Panc1 (cell line): ENCODE measurements at regions not wholly inside any gene's neighbourhood (a gene's known extent, or its start where the extent isn't known, plus 50 kb on each side); places are given as distances from the start of the nearest gene placed in this dataset.

ENCODE experiments used
- ATAC-seq: fragments of 200-7000 bp; cut with Tn5 transposase; 2 replicates; pipeline ENCODE4 v1.9.1; 2020; ENCODE audit warnings: mild to moderate bottlenecking, moderate library complexity
- BruUV-seq: library from RNA; stranded (reverse); fragments of 400-500 nt; replicated peaks from 2 replicates; lab custom pipeline; 2021; lab: Mats Ljungman, UMichigan
- CTCF ChIA-PET: fragments of 300-600 bp; sonication (Branson Sonifier 250); formaldehyde crosslinking; loops from one replicate; lab custom pipeline; 2022; ENCODE audit warnings: antibody characterized with exemption; lab: Charles Lee
- POLR2A ChIA-PET: fragments of 300-600 bp; sonication (Branson Sonifier 250); formaldehyde crosslinking; loops from one replicate; lab custom pipeline; 2022; ENCODE audit warnings: antibody characterized with exemption; lab: Charles Lee
- DNase-seq: peaks from one replicate; pipeline ENCODE4 v3.0.0-alpha.2; 2010; ENCODE audit warnings: low read depth, low spot score
- H3K27ac ChIP-seq: 2 replicates; pipeline ENCODE4 v1.5.1; 2011; ENCODE audit warnings: mild to moderate bottlenecking, low read length, inconsistent platforms
- H3K27me3 ChIP-seq: fragments of 200-500 bp; sonication (Bioruptor generic); 2 replicates; pipeline ENCODE4 v1.6.0; 2014; ENCODE audit warnings: low read length, inconsistent platforms; ENCODE audit not compliant: control insufficient read depth, insufficient read depth
- H3K36me3 ChIP-seq: fragments of 200-500 bp; sonication (Bioruptor generic); 2 replicates; pipeline ENCODE4 v1.5.1; 2014; ENCODE audit warnings: inconsistent platforms, mild to moderate bottlenecking, low read length, moderate library complexity; ENCODE audit not compliant: control insufficient read depth, insufficient read depth
- H3K4me1 ChIP-seq: 2 replicates; pipeline ENCODE4 v1.5.1; 2011; ENCODE audit warnings: inconsistent platforms, mild to moderate bottlenecking, low read length, moderate library complexity; ENCODE audit not compliant: control insufficient read depth, insufficient read depth
- H3K4me3 ChIP-seq, 2 experiments: 2 replicates each; pipeline ENCODE4 v1.5.1; 2011 to 2012; ENCODE audit warnings: low read depth in 2 of 2, low read length in 2 of 2, mild to moderate bottlenecking in 2 of 2, inconsistent platforms in 1 of 2, moderate library complexity in 1 of 2
- H3K9me3 ChIP-seq: fragments of 200-500 bp; sonication (Bioruptor generic); 2 replicates; pipeline ENCODE4 v1.5.1; 2014; ENCODE audit warnings: low read depth, mild to moderate bottlenecking, inconsistent platforms, low read length, moderate library complexity; ENCODE audit not compliant: control insufficient read depth, insufficient read depth
- POLR2AphosphoS5 ChIP-seq: IDR thresholded peaks from 2 replicates; pipeline ENCODE4 v1.6.1; 2012; ENCODE audit warnings: mild to moderate bottlenecking, low read depth, low read length, moderate library complexity
- SIN3A ChIP-seq: IDR thresholded peaks from 2 replicates; pipeline ENCODE4 v1.6.1; 2012; ENCODE audit warnings: low read depth, mild to moderate bottlenecking, low read length, moderate library complexity, borderline replicate concordance; ENCODE audit not compliant: insufficient read depth
- TCF7L2 ChIP-seq: IDR thresholded peaks from 2 replicates; pipeline ENCODE4 v1.6.1; 2011; ENCODE audit warnings: mild to moderate bottlenecking, low read depth, low read length, inconsistent platforms
- in situ Hi-C: cut with HindIII; loops from 2 replicates; pipeline ENCODE4 v1.10.0; 2016; ENCODE audit warnings: low sequenced_read_pairs, low pct_unique_long_range_greater_than_20kb
- intact Hi-C: fragments of 100-400 bp; cut with micrococcal nuclease; formaldehyde crosslinking; loops from one replicate; pipeline ENCODE4 v1.10.0; 2022; ENCODE audit not compliant: unreplicated experiment
- TF ChIP-seq, protein P1 (sequence below), 2 experiments: IDR thresholded peaks; 2 replicates each; pipeline ENCODE4 v1.6.1; 2011 to 2012; ENCODE audit warnings: low read depth in 2 of 2, control low read depth in 1 of 2, low read length in 1 of 2, mild to moderate bottlenecking in 1 of 2, moderate library complexity in 1 of 2; ENCODE audit not compliant: insufficient read depth in 1 of 2
- TF ChIP-seq, protein P2 (sequence below): fragments of 450-650 bp; IDR thresholded peaks from 2 replicates; pipeline ENCODE4 v1.5.1; 2017; ENCODE audit warnings: mild to moderate bottlenecking

DNA sequence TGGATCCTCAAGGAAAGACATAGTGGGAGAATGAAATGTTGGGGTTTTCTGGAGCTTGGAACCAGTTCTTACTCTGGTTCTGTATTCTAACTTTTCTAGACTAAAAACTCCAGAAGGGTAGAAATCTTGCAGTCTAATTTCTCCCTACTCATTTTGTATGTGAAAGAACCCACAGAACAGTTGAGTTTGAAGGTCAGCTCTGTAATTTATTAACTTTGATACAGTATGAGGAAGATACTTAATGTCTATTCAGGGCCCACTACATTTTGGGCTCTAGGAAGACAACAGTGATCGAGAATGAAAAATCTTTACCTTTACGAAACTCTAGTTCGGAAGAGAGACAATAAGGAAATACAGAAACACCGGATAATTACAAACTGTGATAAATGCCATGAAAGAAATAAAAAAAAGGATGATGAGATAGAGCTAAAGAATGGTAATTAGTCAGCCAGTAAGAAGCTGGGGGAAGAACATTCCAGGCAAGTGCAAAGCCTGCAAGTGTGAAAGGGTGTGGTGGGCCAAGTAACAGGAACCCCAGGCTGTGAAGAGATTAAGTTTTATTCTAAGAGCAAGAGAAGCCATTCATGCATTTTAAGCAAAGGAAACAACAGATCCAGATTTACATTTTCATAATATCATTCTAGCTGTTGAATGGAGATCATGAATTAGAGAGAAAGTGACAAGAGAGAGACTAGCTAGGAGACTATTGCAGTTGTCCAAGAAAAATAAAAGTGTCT is 159.9 kb upstream of the HMCN1 start:
- in situ Hi-C loops (no loop called here), intact Hi-C loops (no loop called here)
- no TSS peak for BruUV-seq
- DNase-seq = no peak
- CTCF ChIA-PET = no interaction called here
- TF ChIP-seq, protein P1, sequence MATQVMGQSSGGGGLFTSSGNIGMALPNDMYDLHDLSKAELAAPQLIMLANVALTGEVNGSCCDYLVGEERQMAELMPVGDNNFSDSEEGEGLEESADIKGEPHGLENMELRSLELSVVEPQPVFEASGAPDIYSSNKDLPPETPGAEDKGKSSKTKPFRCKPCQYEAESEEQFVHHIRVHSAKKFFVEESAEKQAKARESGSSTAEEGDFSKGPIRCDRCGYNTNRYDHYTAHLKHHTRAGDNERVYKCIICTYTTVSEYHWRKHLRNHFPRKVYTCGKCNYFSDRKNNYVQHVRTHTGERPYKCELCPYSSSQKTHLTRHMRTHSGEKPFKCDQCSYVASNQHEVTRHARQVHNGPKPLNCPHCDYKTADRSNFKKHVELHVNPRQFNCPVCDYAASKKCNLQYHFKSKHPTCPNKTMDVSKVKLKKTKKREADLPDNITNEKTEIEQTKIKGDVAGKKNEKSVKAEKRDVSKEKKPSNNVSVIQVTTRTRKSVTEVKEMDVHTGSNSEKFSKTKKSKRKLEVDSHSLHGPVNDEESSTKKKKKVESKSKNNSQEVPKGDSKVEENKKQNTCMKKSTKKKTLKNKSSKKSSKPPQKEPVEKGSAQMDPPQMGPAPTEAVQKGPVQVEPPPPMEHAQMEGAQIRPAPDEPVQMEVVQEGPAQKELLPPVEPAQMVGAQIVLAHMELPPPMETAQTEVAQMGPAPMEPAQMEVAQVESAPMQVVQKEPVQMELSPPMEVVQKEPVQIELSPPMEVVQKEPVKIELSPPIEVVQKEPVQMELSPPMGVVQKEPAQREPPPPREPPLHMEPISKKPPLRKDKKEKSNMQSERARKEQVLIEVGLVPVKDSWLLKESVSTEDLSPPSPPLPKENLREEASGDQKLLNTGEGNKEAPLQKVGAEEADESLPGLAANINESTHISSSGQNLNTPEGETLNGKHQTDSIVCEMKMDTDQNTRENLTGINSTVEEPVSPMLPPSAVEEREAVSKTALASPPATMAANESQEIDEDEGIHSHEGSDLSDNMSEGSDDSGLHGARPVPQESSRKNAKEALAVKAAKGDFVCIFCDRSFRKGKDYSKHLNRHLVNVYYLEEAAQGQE (IDR thresholded peaks at IDR 0.05; ENCODE audit: insufficient read depth in 1 of 2, low read depth in 2 of 2, low read length in 1 of 2) = no peak
- TF ChIP-seq TCF7L2 (no peak), POLR2AphosphoS5 (no peak), SIN3A (no peak)
- TF ChIP-seq, protein P2, sequence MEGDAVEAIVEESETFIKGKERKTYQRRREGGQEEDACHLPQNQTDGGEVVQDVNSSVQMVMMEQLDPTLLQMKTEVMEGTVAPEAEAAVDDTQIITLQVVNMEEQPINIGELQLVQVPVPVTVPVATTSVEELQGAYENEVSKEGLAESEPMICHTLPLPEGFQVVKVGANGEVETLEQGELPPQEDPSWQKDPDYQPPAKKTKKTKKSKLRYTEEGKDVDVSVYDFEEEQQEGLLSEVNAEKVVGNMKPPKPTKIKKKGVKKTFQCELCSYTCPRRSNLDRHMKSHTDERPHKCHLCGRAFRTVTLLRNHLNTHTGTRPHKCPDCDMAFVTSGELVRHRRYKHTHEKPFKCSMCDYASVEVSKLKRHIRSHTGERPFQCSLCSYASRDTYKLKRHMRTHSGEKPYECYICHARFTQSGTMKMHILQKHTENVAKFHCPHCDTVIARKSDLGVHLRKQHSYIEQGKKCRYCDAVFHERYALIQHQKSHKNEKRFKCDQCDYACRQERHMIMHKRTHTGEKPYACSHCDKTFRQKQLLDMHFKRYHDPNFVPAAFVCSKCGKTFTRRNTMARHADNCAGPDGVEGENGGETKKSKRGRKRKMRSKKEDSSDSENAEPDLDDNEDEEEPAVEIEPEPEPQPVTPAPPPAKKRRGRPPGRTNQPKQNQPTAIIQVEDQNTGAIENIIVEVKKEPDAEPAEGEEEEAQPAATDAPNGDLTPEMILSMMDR = no peak
- ATAC-seq = no peak
- H3K4me1 ChIP-seq = no peaks in the 10 kb centered on the region
- H3K27ac ChIP-seq = no peak overlapping the region
- no peaks in the 10 kb centered on the region for H3K9me3 ChIP-seq
- H3K4me3 ChIP-seq = no peak overlapping the region
- POLR2A ChIA-PET = no interaction called here
- no peaks in the 10 kb centered on the region for H3K36me3 ChIP-seq
- no peaks in the 10 kb centered on the region for H3K27me3 ChIP-seq

DNA sequence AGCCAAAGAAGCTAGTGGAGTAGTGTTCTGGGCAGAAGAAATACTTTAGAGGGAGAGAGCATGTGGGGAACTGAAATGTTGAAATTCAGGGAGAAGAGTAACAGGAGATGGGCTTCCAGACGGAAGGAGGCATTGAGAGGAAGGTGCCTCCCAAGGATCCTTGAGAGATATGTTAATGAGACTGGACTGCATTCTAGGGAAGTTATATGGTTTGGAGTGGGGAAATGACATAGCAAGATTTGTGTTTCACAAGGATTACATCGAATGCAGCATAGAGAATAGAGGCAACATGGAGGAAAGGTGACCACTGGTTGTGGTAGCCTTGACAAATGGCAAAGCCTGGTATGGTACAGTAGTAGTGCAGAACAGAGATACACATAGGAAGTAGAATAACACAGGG is 160.5 kb upstream of the HMCN1 start:
- Histone ChIP-seq H3K9me3 (no peaks in the 10 kb centered on the region), H3K27me3 (no peaks in the 10 kb centered on the region), H3K4me3 (no peak overlapping the region), H3K4me1 (no peaks in the 10 kb centered on the region), H3K36me3 (no peaks in the 10 kb centered on the region), H3K27ac (no peak overlapping the region)
- in situ Hi-C loops (no loop called here), intact Hi-C loops (no loop called here)
- DNase-seq (no peak), ATAC-seq (no peak)
- no TSS peak for BruUV-seq
- POLR2A ChIA-PET = no interaction called here
- TF ChIP-seq POLR2AphosphoS5 (no peak), SIN3A (no peak), TCF7L2 (no peak)
- TF ChIP-seq, protein P2 = no peak
- TF ChIP-seq, protein P1 (IDR thresholded peaks at IDR 0.05; ENCODE audit: insufficient read depth in 1 of 2, low read depth in 2 of 2, low read length in 1 of 2) = no peak
- CTCF ChIA-PET = no interaction called here
